ENCODE measurements at regions not wholly inside any gene's neighbourhood (a gene's known extent, or its start where the extent isn't known, plus 50 kb on each side); places are given as distances from the start of the nearest gene placed in this dataset.
A peak's percentile ranks its signal among the peaks of the same experiment; 100 is the strongest.

- TF ChIP-seq CTCF (IDR thresholded peaks at IDR 0.05) (peak in 2 of 4 experiments; percentile 5 to 12), POLR2A (IDR thresholded peaks at IDR 0.05) (no peak)
Measured at GRCh38 chr21:20570824-20571232, 427.4 kb upstream of the NCAM2 start.
